GM21526 (cell line): ENCODE measurements at regions not wholly inside any gene's neighbourhood (a gene's known extent, or its start where the extent isn't known, plus 50 kb on each side); places are given as distances from the start of the nearest gene placed in this dataset.
"Not testable (repeated sequence)": the region's sequence is repeated elsewhere in the genome, so short reads cannot be mapped to it uniquely, and the experiment has no call there.

Experiments
- ATAC-seq: cut with Tn5 transposase; IDR thresholded peaks from one replicate; pipeline ENCODE4 v1.9.1; 2021; ENCODE audit warnings: moderate library complexity; ENCODE audit not compliant: unreplicated experiment, low FRiP score

GRCh38 chr5:166860426-166860825 is 1431.0 kb upstream of the WWC1 start:
- no peak for ATAC-seq

- no peak for ATAC-seq
These were observed 1428.9 kb upstream of the WWC1 start for GRCh38 chr5:166862581-166862980.

- no peak for ATAC-seq
These were observed 1426.2 kb upstream of the WWC1 start for GRCh38 chr5:166865206-166865605.

- ATAC-seq = no peak
These were observed 1411.0 kb upstream of the WWC1 start for GRCh38 chr5:166880456-166880855.

GRCh38 chr5:166881802-166882201 is 1409.6 kb upstream of the WWC1 start:
- ATAC-seq = no peak

- no peak for ATAC-seq
These were observed 1408.4 kb upstream of the WWC1 start for GRCh38 chr5:166883016-166883415.

GRCh38 chr5:166898166-166898565 is 1393.3 kb upstream of the WWC1 start:
- ATAC-seq = no peak

GRCh38 chr5:166899343-166899742 is 1392.1 kb upstream of the WWC1 start:
- ATAC-seq = no peak

- no peak for ATAC-seq
These were observed 1386.9 kb upstream of the WWC1 start for GRCh38 chr5:166904571-166904970.

GRCh38 chr5:166906991-166907713 is 1384.3 kb upstream of the WWC1 start:
- no peak for ATAC-seq

GRCh38 chr5:166909040-166909439 is 1382.4 kb upstream of the WWC1 start:
- no peak for ATAC-seq

- no peak for ATAC-seq
These were observed 1381.5 kb upstream of the WWC1 start for GRCh38 chr5:166909926-166910325.

GRCh38 chr5:166910995-166911394 is 1380.5 kb upstream of the WWC1 start:
- no peak for ATAC-seq

GRCh38 chr5:166916021-166916420 is 1375.4 kb upstream of the WWC1 start:
- ATAC-seq = no peak

GRCh38 chr5:166926138-166926537 is 1365.3 kb upstream of the WWC1 start:
- ATAC-seq = no peak

- not testable (repeated sequence) for ATAC-seq
These were observed 1364.5 kb upstream of the WWC1 start for GRCh38 chr5:166926806-166927475.

- no peak for ATAC-seq
These were observed 1355.1 kb upstream of the WWC1 start for GRCh38 chr5:166936351-166936750.

GRCh38 chr5:166938071-166938470 is 1353.4 kb upstream of the WWC1 start:
- no peak for ATAC-seq

- no peak for ATAC-seq
These were observed 1348.5 kb upstream of the WWC1 start for GRCh38 chr5:166942948-166943347.

GRCh38 chr5:166947045-166947444 is 1344.4 kb upstream of the WWC1 start:
- ATAC-seq = no peak

- no peak for ATAC-seq
These were observed 1342.8 kb upstream of the WWC1 start for GRCh38 chr5:166948679-166949078.

GRCh38 chr5:166952048-166952447 is 1339.4 kb upstream of the WWC1 start:
- ATAC-seq = no peak
